Activated CD4-positive, CD25-positive, alpha-beta regulatory T cell treated with anti-CD3 and anti-CD28 coated beads, Interleukin-2, amount 50 U/mL, for 24 hours (primary cell): ENCODE measurements at regions not wholly inside any gene's neighbourhood (a gene's known extent, or its start where the extent isn't known, plus 50 kb on each side); places are given as distances from the start of the nearest gene placed in this dataset.

Experiments used
- ATAC-seq, 2 donors: fragments of 150-1000 bp; cut with Tn5 transposase; one replicate each; pipeline ENCODE4 v1.10.0; 2021; ENCODE audit warnings: mild to moderate bottlenecking in 1 of 2, moderate library complexity in 1 of 2

GRCh38 chr6:142561511-142562265, 259.9 kb downstream of the ADGRG6 start:
- no peak for ATAC-seq

GRCh38 chr6:142562865-142563264, 261.1 kb downstream of the ADGRG6 start:
- ATAC-seq: no peak

DNA sequence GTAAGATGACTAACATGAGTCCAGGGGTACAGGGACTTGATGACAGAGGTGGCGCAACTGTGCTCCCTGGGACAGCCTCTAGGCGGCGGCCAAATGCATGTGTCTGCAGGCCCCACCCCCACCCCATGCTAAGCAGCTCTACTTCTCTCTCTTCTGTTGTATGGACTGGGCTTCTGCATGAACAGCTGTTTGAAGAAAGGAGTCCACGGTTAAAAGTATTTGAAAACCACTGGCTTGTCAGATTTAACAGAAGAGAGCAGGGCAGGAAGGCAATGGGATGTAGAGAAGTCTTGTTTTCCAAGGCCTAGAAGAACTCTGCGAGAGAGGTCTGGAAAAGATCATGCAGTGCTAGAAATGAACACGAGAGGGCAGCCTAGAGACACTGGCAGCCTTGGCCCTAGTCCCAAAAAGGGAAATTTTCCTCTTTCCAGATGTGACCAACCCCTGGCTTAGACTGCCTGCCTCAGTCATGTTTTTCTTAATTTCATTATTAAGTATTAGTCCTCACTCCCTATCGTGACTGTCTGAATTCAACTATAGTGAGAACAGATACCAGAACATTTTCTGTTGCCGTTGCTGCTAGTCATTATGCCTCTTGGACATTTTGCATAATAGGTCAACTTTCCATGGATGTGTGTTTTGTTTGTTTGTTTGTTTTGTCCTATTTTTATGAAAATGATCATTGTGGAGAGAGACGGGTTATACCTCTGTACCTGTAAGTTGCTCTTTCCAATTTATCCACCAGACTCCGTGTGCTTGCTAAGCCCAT, 265.0 kb downstream of the ADGRG6 start:
- peak; percentile 37 to 40 for ATAC-seq

DNA sequence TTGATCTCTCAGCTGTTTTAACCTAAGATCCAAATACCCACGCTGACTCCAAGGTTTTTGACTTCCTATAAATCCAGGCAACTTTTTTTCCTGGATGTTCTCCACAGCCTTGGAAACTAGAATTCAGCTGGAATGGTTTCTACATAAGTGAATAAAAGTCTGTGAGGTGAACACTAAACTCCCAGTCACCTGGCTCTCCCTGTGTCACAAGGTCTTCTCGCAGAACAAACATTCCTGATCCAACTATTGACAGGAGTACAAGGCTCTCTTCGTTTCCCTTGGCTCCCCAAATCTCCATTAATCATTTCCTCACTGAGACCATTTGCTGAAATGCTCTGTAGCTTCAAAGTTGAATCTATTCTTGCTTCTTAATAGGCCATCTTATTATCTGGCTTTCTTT, 265.7 kb downstream of the ADGRG6 start:
- ATAC-seq: no peak

- ATAC-seq: peak; percentile 53 to 64
Observed at GRCh38 chr6:142568857-142569597, 267.2 kb downstream of the ADGRG6 start.

DNA sequence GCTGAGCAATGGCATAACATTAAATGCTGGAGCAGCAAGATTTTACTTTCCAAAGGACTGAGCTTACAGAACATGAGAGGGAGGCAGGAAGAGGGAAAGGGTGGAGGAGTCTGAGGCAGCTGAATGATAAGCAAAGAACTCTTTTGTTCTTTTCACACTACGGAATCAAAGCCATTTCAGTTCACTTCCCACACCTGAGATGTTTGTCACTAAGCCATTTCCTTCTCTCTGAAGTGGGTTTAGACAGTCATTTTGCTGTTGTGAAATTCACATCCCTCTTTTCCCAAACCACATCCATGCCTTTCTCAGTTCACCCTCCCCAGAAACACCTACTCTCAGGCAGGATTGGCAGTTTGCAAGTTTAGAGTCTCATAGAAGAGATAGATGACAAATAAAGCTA, 267.9 kb downstream of the ADGRG6 start:
- peak in 1 of 2 donors; percentile 11 for ATAC-seq

GRCh38 chr6:142570221-142570671, 268.4 kb downstream of the ADGRG6 start:
- ATAC-seq: no peak

DNA sequence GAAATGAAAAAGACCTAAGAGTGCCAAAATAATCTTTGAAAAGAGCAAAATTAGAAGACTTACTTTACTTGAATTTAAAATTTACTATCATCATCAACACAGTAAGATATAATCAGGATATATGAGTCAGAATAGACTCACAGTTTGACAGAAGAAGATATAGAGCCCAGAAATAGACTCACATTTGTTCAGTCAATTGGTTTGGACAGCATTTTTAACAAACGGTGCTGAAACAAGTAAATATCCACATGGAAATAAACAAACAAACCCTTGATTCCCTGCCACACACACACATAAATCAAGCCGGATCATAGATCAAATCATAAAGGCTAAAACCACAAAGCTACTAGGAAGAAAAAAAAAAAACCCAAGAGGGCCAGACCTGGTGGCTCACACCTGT, 291.1 kb downstream of the ADGRG6 start:
- ATAC-seq: no peak

GRCh38 chr6:142597836-142598235, 296.0 kb downstream of the ADGRG6 start:
- no peak for ATAC-seq

DNA sequence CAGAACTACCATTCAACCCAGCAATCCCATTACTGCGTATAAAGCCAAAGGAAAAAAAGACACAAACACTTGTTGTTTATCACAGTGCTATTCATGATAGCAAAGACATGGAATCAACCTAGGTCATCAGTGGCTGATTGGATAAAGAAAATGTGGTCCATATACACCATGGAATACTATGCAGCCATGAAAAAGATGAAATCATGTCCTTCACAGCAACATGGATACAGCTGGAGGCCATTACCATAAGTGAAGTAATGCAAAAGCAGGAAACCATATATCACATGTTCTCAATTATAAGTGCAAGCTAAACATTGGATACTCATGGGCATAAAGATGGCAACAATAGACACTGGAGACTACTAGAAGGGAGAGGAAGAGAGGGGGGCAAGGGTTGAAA, 299.6 kb downstream of the ADGRG6 start:
- no peak for ATAC-seq

- no peak for ATAC-seq
Observed at GRCh38 chr6:142602972-142603371, 301.2 kb downstream of the ADGRG6 start.

DNA sequence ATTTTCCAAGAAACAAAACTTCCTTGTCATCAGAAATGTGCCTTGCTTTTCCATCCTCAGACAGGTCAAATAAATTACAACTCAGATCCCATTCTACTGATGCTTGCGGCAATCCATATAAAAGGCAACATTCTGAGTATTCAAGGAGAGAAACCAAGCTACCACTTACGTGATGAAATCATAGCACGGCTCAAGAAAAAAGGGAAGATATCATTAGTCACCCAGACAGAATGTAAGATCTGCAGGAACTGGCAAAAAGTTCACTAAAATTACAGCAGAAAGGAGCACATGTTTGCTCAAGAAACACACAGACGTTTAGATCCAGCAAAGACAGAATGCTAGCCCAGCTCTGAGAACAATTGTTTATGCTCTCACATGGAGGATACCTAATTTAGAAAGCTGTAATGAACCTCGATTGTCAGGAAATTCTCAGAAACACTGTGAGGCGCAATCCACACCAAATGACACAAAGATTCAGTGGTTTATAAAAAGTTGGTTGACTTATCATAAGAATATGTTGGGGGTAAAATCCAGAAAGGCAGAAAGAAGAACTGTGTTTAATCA, 304.2 kb downstream of the ADGRG6 start:
- ATAC-seq: no peak

- ATAC-seq: no peak
Observed at GRCh38 chr6:142612956-142613355, 311.1 kb downstream of the ADGRG6 start.

- no peak for ATAC-seq
Observed at GRCh38 chr6:142613981-142614380, 312.2 kb downstream of the ADGRG6 start.

- no peak for ATAC-seq
Observed at GRCh38 chr6:142617158-142617557, 315.4 kb downstream of the ADGRG6 start.

- ATAC-seq: no peak
Observed at GRCh38 chr6:142621822-142622221, 320.0 kb downstream of the ADGRG6 start.

- no peak for ATAC-seq
Observed at GRCh38 chr6:142624978-142625715, 319.8 kb downstream of the HIVEP2 start.

DNA sequence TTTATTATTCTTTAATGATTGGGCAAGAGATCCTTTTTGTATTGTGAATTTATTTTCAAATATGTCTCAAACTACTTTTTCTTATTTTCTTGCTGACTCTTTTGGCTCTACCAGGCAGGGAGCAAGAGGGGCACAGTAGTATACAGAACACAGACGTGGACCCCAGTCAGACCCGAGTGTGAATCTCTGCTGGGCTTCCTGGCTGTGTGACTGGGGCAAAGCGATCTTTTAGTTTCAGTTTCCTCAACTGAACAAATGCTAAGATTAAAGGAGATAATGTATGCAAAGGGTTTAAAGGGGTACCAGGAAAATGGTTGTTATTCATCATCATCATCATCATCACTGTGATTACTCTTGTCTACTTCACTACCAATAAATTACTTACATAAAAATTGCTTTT, 317.5 kb downstream of the HIVEP2 start:
- ATAC-seq: no peak

- peak in 1 of 2 donors; percentile 21 for ATAC-seq
Observed at GRCh38 chr6:142631517-142632385, 313.2 kb downstream of the HIVEP2 start.

DNA sequence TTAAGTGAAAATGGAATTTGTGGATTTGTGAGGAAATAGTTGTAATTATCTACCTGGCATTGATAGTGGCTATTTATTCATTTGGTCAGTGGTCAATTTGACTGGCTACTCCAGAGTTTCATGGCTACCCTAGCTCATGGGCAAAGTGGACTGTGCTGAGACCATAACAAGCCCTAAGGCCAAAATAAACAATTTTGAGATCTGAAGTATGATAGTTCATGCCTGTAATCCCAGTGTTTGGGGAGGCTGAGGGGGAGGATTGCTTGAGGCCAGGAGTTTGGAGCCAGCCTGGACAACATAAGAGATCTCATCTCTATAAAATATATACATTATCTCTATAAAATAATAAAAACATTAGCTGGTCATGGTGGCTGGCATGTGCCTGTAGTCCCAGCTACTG, 311.7 kb downstream of the HIVEP2 start:
- no peak for ATAC-seq

DNA sequence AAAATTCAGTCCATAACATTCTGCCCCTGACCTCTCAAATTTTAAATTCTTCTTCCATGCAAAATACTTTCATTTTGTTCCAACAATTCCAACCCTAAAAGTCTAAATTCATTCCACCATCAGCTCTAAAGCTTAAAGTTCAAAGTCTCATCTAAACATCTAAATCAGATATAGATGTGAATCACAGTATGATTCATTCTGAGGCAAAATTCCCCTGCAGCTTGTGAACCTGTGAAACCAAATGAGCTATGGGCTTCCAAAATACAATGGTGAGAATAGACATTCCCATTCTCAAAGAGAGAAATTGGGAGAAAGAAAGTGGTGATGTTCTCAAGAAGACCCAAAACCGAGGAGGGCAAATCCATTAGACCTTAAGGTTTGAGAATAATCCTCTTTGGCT, 309.8 kb downstream of the HIVEP2 start:
- no peak for ATAC-seq
